ENCODE measurements at regions not wholly inside any gene's neighbourhood (a gene's known extent, or its start where the extent isn't known, plus 50 kb on each side); places are given as distances from the start of the nearest gene placed in this dataset.

DNA sequence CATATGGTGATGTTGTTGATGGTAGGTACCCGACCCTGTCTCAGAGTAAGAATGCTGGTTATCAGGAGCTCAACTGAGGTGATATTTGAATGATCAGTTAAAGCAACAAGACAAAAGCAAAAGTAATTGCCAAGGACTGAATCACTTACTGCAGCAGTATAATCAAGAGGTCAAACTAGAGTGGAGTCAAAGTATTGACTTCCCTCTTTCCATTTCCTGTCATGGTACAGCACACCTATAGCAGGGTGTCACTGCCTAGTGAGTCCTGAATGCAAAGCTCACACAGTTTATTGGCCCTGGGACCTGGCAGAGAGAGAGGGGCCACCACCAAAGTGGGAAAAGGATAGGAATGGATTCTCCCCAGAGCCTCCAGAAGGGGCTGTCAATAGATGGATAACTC, 886.1 kb upstream of the SORCS1 start:
- Histone ChIP-seq H3K9me3 (ENCODE audit: low read depth) (no peaks in the 10 kb centered on the region), H3F3A (ENCODE audit: insufficient read depth) (peaks cover 27% of the 10 kb centered on the region), H3K9me2 (ENCODE audit: insufficient read depth) (no peaks in the 10 kb centered on the region), H3K4me2 (ENCODE audit: unreplicated experiment) (no peak overlapping the region), H2AFZ (0 out of 2 replicates have a peak overlapping the region, but pooled peaks have one; percentile 30), H3K79me2 (ENCODE audit: insufficient read depth) (no peaks in the 10 kb centered on the region), H3K4me1 (ENCODE audit: insufficient read depth) (peaks cover 21% of the 10 kb centered on the region), H3K4me3 (no peak overlapping the region), H3K36me3 (ENCODE audit: low read depth) (no peaks in the 10 kb centered on the region), H3K27ac (no peak overlapping the region), H3K27me3 (replicated peaks; ENCODE audit: insufficient read depth) (no peaks in the 10 kb centered on the region), H4K20me1 (ENCODE audit: insufficient read depth) (no peaks in the 10 kb centered on the region), H3K9ac (no peak overlapping the region)
- DNase-seq, result no peak
- in situ Hi-C loops (cut with MboI), result no loop called here
- WGBS, 2 experiments (ENCODE audit: low coverage in 1 of 2, low lambda C conversion rate in 2 of 2, missing lambda C conversion rate in 2 of 2), result 95 to 100% methylated on average over 1 of the region's 1 CpG
- TF ChIP-seq EZH2 (IDR thresholded peaks at IDR 0.05; ENCODE audit: insufficient read depth, poor library complexity, severe bottlenecking) (no peak), EZH2phosphoT487 (IDR thresholded peaks at IDR 0.05; ENCODE audit: insufficient read depth, low read depth) (no peak)

DNA sequence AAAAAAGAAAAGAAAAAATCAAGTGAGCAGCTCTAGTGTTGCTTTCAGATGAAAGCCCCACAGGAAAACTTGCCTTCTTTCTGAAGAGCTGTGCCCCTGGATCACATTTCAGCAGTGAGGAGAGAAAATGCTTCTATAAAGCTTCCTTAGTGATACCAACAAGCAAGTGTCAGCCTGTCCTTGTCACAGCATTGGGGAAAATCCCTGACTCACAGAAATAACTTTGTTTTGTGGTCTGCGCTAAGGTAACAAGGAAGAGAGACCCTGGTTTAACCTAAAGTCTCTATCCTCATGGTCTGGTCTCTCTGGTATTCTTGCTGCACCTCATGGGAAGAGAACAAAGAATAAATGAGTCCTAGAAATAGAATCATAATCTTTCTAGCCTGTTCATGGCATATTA, 885.2 kb upstream of the SORCS1 start:
- no peak for DNase-seq
- in situ Hi-C loops (cut with MboI), result no loop called here

DNA sequence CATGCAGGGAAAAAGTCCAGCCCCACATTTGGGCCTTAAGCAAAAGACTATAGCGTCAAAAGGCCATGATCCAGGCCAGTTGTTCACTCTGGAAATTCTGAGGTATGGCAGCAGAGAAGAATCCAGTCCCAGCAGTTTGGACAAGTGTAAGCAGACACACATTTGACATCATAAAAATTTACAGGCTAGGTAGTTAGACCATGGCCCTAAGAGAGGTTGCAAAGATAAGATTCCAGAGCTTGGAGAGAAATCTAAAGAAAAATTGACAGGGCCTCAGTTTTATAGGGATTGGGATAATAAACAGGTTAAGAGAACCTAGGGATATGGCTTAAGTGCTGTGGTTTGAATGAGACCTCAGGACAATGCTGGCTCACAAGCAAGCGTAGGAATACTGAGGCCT, 884.4 kb upstream of the SORCS1 start:
- Histone ChIP-seq H3K4me2 (ENCODE audit: unreplicated experiment) (no peak overlapping the region), H3F3A (ENCODE audit: insufficient read depth) (peaks cover 26% of the 10 kb centered on the region), H3K9me3 (ENCODE audit: low read depth) (no peaks in the 10 kb centered on the region), H2AFZ (no peak overlapping the region), H3K9me2 (ENCODE audit: insufficient read depth) (no peaks in the 10 kb centered on the region), H3K4me3 (no peak overlapping the region), H3K9ac (no peak overlapping the region), H3K36me3 (ENCODE audit: low read depth) (no peaks in the 10 kb centered on the region), H4K20me1 (ENCODE audit: insufficient read depth) (no peaks in the 10 kb centered on the region), H3K27ac (no peak overlapping the region), H3K79me2 (ENCODE audit: insufficient read depth) (no peaks in the 10 kb centered on the region), H3K4me1 (ENCODE audit: insufficient read depth) (peaks cover 21% of the 10 kb centered on the region), H3K27me3 (replicated peaks; ENCODE audit: insufficient read depth) (no peaks in the 10 kb centered on the region)
- in situ Hi-C loops (cut with MboI), result no loop called here
- WGBS, 2 experiments (ENCODE audit: low coverage in 1 of 2, low lambda C conversion rate in 2 of 2, missing lambda C conversion rate in 2 of 2), result 95 to 100% methylated on average over 2 of the region's 2 CpGs
- no peak for DNase-seq
- TF ChIP-seq EZH2phosphoT487 (IDR thresholded peaks at IDR 0.05; ENCODE audit: insufficient read depth, low read depth), result no peak

More for the DNA sequence above, 885.2 kb upstream of the SORCS1 start:
- no peak overlapping the region for H3K4me3 ChIP-seq
- no peak for TF ChIP-seq EZH2 (IDR thresholded peaks at IDR 0.05; ENCODE audit: insufficient read depth, poor library complexity, severe bottlenecking)
- no peak for TF ChIP-seq EZH2phosphoT487 (IDR thresholded peaks at IDR 0.05; ENCODE audit: insufficient read depth, low read depth)
- H3K4me1 ChIP-seq (ENCODE audit: insufficient read depth), result peaks cover 21% of the 10 kb centered on the region
- H3K9me2 ChIP-seq (ENCODE audit: insufficient read depth), result no peaks in the 10 kb centered on the region
- H3K36me3 ChIP-seq (ENCODE audit: low read depth), result no peaks in the 10 kb centered on the region
- no peaks in the 10 kb centered on the region for H3K79me2 ChIP-seq (ENCODE audit: insufficient read depth)
- WGBS, 2 experiments (ENCODE audit: low coverage in 1 of 2, low lambda C conversion rate in 2 of 2, missing lambda C conversion rate in 2 of 2), result 90 to 100% methylated on average over 1 of the region's 1 CpG
- H3K27me3 ChIP-seq (replicated peaks; ENCODE audit: insufficient read depth), result no peaks in the 10 kb centered on the region
- H3K27ac ChIP-seq, result no peak overlapping the region
- peaks cover 27% of the 10 kb centered on the region for H3F3A ChIP-seq (ENCODE audit: insufficient read depth)
- H4K20me1 ChIP-seq (ENCODE audit: insufficient read depth), result no peaks in the 10 kb centered on the region
- no peak overlapping the region for H2AFZ ChIP-seq
- H3K9ac ChIP-seq, result no peak overlapping the region
- H3K4me2 ChIP-seq (ENCODE audit: unreplicated experiment), result no peak overlapping the region
- H3K9me3 ChIP-seq (ENCODE audit: low read depth), result no peaks in the 10 kb centered on the region

DNA sequence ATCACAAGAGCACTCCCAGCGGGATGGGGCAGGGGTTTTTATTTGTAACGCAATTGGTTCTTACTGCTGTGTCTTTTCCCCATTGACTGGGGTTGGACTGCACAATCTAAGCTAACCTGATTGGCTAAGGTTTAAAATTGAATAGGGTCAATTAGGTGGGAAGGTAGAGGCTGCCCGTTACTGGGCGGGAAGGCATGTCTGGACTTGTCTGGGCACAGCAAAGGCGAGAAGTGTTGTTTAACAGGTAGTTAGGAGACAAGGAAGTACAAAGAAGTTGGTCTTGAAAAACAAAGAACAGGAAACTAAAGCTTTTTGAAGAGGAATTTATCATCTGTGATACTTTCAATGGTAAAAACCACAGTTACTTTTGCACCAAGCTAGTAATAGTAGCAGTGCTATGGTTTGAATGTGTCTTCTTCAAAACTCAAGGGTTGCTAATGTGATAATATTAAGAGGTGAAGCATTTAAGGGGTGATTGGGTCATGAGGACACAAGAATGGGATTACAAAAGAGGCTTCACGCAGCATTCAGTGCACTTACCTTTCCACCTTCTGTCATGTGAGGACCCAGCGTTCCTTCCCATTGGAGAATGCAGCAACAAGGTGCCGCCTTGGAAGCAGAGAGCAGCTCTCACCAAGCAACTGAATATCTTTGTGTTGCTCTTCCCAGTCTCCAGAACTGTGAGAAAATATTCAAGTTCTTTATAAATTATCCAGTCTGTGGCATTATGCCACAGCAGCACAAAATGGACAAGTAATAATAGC, 875.5 kb upstream of the SORCS1 start:
- H3K36me3 ChIP-seq (ENCODE audit: low read depth), result no peaks in the 10 kb centered on the region
- H3F3A ChIP-seq (ENCODE audit: insufficient read depth), result no peaks in the 10 kb centered on the region
- H4K20me1 ChIP-seq (ENCODE audit: insufficient read depth), result no peaks in the 10 kb centered on the region
- in situ Hi-C loops (cut with MboI), result no loop called here
- H3K4me3 ChIP-seq, result no peak overlapping the region
- H3K9me2 ChIP-seq (ENCODE audit: insufficient read depth), result no peaks in the 10 kb centered on the region
- 83 to 86% methylated on average over 8 of the region's 8 CpGs for WGBS, 2 experiments (ENCODE audit: low coverage in 1 of 2, low lambda C conversion rate in 2 of 2, missing lambda C conversion rate in 2 of 2)
- TF ChIP-seq EZH2phosphoT487 (IDR thresholded peaks at IDR 0.05; ENCODE audit: insufficient read depth, low read depth) (no peak), EZH2 (IDR thresholded peaks at IDR 0.05; ENCODE audit: insufficient read depth, poor library complexity, severe bottlenecking) (no peak)
- no peaks in the 10 kb centered on the region for H3K9me3 ChIP-seq (ENCODE audit: low read depth)
- no peak overlapping the region for H3K27ac ChIP-seq
- H3K4me1 ChIP-seq (ENCODE audit: insufficient read depth), result no peaks in the 10 kb centered on the region
- H3K79me2 ChIP-seq (ENCODE audit: insufficient read depth), result no peaks in the 10 kb centered on the region
- DNase-seq, result no peak
- H3K27me3 ChIP-seq (replicated peaks; ENCODE audit: insufficient read depth), result no peaks in the 10 kb centered on the region
- no peak overlapping the region for H2AFZ ChIP-seq
- no peak overlapping the region for H3K9ac ChIP-seq
- H3K4me2 ChIP-seq (ENCODE audit: unreplicated experiment), result no peak overlapping the region

DNA sequence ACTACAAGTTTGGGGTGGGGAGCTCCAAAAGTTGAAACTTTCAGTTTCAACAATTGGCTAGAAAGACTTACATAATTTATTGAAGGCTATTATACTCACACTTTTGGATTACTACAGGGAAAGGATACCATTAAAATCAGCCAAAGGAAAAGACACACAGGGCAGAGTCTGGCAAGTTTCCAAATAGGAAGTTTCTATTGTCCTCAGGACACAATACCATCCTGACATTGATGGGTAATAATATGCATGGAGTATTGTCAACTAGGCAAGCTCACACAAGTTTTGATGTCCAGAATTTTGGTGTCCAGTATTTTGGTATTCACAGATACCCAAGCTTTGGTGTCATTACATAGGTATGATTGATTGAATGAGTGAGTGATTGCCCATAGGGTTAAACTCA, 872.6 kb upstream of the SORCS1 start:
- in situ Hi-C loops (cut with MboI), result no loop called here
- no peaks in the 10 kb centered on the region for H3K27me3 ChIP-seq (replicated peaks; ENCODE audit: insufficient read depth)

More for the DNA sequence above, 872.6 kb upstream of the SORCS1 start:
- Histone ChIP-seq H3K4me1 (ENCODE audit: insufficient read depth) (no peaks in the 10 kb centered on the region), H3K9me3 (ENCODE audit: low read depth) (no peaks in the 10 kb centered on the region), H2AFZ (no peak overlapping the region), H3K36me3 (ENCODE audit: low read depth) (no peaks in the 10 kb centered on the region), H3K27ac (no peak overlapping the region), H3K79me2 (ENCODE audit: insufficient read depth) (no peaks in the 10 kb centered on the region), H3K9ac (no peak overlapping the region), H3K4me3 (no peak overlapping the region), H4K20me1 (ENCODE audit: insufficient read depth) (no peaks in the 10 kb centered on the region), H3F3A (ENCODE audit: insufficient read depth) (no peaks in the 10 kb centered on the region), H3K4me2 (ENCODE audit: unreplicated experiment) (no peak overlapping the region), H3K9me2 (ENCODE audit: insufficient read depth) (no peaks in the 10 kb centered on the region)
- TF ChIP-seq EZH2phosphoT487 (IDR thresholded peaks at IDR 0.05; ENCODE audit: insufficient read depth, low read depth), result no peak
- TF ChIP-seq EZH2 (IDR thresholded peaks at IDR 0.05; ENCODE audit: insufficient read depth, poor library complexity, severe bottlenecking), result no peak
- no peak for DNase-seq

Data from GM23248 (cell line).